Daoy (cell line): ENCODE measurements at regions not wholly inside any gene's neighbourhood (a gene's known extent, or its start where the extent isn't known, plus 50 kb on each side); places are given as distances from the start of the nearest gene placed in this dataset.
"Not testable (repeated sequence)": the region's sequence is repeated elsewhere in the genome, so short reads cannot be mapped to it uniquely, and the experiment has no call there.

Experiments used
- DNase-seq: peaks from one replicate; pipeline ENCODE4 v3.0.0-alpha.2; 2015; ENCODE audit warnings: low read depth

DNA sequence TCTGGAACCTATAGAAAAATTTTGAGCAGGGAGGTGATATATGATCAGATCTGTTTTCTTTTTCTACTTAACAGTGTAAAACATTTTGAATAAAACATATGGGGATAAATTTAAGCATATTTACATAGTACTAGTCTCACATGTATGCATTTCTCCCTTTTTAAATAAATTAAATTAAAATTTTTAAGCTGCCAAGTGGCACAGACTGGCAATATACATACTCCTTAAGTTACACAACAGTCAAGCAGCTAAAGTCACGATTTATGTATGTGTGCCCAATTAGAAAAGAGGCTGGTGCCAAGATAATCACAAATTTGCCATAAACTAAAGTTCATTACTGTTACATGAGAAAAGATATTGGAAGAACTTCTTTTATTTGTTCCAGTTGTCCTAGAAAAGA lies 532.0 kb downstream of the RWDD3 start:
- no peak for DNase-seq

DNA sequence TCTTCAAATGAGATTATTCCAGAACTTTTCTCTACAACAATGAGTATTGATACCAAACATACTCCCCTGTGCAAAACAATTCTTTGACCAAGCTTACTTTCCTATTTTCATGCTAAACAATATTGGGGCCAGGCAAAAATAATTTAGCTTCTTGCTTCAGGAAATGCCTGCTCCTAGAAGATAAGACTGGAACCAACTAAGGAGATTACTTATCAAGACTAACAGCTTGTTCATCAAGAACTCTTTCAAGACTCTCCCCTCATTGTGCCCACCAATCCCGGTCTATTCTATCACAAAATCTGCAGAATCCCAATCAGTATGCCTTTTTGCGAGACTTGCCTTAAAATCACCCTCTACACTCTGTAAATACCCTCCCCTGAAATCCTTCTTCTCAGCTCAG lies 536.6 kb downstream of the RWDD3 start:
- no peak for DNase-seq

DNA sequence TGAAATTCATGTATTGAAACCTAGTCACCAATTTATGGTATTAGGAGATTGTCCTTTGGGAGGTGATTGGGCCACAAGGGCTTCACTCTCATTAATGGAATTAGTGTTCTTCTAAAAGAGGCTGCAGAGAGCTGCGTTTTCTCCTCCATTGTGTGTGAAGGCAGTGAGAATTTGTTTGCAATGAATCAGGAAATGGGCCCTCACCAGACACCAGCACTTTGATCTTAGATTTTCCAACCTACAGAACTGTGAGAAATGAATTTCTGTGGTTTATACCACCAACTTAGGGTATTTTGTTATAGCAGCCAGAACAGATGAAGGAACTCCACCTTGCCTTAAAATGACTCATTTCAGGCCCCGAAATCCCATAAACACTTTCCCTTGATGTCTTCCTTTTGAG lies 544.2 kb downstream of the RWDD3 start:
- DNase-seq: no peak

DNA sequence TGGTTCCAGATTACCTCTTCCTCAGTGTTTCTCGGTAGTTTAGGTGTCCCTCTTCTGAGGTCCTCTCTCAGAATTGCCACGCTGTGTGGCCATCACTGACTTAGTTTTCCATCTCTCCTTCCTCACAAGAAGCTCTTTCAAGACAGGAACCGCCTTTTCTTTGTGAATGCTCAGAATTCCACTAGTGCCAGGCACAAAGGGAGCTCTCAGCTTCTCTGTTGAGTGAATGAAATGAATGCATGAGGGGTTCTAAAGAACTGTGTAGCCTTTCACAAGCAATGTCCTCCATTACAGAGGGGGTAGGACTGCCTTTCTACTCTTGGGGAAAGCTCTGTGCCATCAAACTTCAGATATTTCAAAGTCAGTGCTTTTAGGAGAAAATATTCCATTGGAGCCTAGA lies 546.8 kb downstream of the RWDD3 start:
- no peak for DNase-seq

DNA sequence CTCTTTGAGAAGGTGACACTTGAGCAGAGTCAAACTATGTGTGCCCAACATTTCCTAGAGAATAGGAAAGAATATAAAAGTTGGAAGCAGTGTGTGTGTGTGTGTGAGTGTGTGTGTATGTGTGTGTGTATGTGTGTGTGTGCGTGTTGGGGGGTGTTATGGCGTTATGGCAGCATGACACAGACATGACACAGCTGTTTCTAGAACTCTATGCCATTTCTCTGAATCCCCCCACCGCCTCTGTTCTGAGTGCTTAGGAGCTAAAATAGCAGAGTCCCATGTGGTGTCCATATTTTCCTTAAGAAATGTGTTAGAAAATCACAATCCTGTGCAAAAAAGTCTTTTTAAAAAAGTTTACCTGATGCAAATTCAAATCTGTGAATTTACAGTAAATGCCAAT lies 556.1 kb downstream of the RWDD3 start:
- no peak for DNase-seq

DNA sequence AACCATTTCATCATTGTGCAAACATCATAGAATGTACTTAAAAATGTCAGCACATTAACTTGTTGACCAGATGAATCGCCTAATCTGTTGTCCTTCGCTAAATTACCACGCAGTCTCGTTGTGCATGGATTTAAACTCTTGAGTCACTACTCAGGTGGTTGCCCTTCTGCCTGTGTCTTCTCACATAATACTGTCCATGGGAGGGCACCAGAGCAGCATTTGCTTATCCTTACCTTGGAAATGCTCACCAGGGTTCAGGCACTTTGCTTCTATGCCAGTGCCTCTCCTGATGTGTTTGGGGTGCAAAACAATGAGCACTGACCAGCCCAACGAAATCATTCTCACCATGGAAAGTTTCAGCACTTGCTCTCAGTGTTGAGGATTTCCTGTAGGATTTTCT lies 559.9 kb downstream of the RWDD3 start:
- DNase-seq: no peak

DNA sequence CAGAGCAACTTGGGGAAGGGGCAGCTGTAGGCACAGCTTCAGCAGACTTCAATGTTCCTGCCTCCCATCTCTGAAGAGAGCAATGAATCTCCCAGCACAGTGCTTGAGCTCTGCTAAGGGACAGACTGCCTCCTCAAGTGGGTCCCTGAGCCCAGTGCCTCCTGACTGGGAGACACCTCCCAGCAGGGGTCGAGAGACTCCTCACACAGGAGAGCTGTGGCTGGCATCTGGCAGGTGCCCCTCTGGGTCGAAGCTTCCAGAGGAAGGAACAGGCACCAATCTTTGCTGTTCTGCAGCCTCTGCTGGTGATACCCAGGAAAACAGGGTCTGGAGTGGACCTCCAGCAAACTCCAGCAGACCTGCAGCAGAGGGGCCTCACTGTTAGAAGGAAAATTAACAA lies 563.8 kb downstream of the RWDD3 start:
- DNase-seq: not testable (repeated sequence)

DNA sequence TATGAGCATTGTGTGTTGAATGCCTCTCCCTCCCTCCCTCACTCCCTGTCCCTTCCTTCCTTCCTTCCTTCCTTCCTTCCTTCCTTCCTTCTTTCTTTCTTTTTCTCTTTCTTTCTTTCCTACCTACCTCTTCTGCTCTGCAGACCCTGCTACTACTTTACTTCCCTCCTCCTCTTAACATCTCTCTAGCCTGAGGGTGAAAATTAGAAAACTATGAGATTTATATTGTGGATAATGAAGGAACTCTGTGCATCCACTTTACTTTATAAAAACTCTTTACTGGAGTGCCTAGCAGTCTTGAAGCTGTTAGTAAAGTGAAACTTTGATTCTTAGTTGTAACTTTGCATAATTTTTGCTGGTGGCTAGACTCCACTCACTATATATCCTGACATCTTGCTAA lies 572.2 kb downstream of the RWDD3 start:
- DNase-seq: no peak

DNA sequence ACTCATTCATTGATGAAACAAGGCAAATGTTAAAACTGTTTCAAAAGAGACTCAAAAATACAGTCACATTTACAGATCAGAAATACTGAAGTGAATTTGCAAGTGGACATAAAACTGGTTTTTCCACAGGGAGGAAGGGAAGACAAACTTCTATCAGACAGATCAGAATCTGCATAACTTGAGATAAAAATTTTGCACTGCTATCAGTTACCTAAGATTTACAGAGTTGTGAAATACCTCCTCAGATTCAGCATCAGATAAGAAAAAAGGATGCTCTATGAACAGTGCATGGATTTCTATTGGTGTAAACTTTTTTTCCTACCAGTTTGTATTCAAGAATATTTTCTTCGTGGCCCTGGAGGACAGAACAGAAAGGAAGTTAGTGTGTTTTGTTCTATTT lies 575.4 kb downstream of the RWDD3 start:
- DNase-seq: no peak

DNA sequence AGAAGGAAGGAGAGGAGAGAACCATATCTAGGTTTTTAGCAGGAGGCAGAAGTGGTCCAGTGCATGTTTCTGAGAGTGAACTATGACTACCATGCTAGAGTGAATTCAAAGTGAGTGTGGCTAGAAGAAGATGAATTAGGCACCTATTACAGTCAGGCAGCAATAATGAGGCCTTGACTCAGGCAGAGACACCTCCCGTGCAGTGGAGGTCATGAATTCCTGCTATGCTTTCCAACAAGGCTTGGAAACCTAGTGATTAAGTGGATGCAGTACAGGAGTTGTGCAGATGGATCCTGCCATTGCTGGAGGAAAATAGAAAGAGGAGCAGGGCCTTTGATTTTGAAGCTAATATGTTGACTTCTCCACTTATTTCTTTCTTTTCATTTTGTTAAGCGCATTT lies 581.5 kb downstream of the RWDD3 start:
- DNase-seq: no peak

DNA sequence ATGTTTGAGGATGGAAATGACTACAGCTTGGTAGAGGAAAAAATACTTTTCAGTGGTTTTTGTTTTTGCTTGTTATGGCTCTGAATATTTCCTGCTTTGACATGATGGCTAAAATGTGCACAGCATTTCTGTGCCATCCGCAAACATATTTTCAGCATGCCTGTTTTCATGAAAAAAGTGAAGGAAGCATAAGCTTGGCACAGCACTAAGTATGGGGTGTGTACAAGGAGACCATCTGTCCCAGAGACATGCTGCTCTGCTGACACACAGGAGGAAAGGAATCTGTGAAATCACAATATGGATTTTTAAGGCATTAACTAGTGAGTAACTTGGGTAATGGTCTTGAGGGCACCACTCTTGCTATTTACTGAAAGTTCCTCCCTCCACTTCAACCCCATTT lies 595.5 kb downstream of the RWDD3 start:
- no peak for DNase-seq

DNA sequence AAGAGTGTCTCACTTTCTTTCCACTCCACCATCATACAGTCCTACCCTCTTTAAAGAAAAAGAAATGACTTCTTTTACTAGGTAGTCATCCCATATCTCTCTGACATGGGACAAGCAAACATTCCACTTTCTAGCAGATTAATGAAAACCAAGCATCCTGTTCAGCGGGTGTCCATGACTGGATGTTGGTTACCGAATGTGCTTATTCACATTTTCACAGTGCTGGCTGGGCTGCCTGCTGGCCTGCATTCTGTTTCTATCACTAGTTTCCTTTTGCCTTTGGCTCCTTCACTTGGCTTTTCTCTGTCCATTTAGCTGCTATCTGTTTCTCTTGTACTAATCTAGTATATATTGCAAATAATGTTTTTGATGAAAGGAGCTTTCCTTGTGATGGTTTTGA lies 598.4 kb downstream of the RWDD3 start:
- no peak for DNase-seq

DNA sequence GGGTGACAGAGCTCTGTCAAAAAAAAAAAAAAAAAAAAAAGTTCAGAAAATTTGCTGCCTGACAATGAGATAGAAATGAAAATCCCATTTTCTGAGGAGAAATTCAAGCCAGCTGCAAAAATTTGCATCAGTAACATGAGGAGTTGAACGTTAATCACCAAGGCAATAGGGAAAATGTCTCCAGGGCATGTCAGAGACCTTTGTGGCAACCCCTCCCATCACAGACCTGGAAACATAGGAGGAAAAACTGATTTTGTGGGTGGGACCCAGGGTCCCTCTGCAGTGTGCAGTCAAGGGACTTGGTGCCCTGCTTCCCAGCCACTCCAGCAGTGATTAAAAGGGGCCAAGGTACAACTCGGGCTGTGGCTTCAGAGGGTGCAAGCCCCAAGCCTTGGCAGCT lies 615.4 kb downstream of the RWDD3 start:
- DNase-seq: no peak

DNA sequence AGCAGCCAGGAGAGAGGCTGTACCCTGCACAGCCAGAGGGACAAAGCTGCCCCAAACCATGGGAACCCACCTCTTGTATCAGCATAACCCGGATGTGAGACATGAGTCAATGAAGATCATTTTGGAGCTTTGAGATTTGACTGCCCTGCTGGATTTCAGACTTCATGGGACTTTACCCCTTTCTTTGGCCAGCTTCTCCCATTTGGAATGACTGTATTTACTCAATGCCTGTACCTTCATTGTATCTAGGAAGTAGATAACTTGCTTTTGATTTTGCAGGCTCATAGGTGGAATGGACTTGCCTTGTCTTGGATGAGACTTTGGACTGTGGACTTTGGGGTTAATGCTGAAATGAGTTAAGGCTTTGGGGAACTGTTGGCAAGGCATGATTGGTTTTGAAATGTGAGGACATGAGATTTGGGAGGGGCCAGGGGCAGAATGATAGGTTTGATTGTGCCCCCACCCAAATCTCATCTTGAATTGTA lies 616.2 kb downstream of the RWDD3 start:
- no peak for DNase-seq

DNA sequence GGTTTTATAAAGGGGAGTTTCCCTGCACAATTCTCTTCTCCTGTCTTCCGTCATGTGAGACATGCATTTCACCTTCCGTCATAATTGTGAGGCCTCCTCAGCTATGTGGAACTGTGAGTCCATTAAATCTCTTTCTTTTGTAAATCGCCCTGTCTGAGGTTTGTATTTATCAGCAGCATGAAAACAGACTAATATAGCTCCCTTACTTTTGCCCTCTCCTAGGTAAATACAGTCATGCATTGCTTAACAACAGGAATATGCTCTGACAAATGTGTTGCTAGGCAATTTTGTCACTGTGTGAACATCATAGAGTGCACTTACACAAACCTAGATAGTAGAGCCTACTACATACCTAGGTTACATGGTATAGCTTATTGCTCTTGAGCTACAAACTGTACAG lies 616.8 kb downstream of the RWDD3 start:
- no peak for DNase-seq

DNA sequence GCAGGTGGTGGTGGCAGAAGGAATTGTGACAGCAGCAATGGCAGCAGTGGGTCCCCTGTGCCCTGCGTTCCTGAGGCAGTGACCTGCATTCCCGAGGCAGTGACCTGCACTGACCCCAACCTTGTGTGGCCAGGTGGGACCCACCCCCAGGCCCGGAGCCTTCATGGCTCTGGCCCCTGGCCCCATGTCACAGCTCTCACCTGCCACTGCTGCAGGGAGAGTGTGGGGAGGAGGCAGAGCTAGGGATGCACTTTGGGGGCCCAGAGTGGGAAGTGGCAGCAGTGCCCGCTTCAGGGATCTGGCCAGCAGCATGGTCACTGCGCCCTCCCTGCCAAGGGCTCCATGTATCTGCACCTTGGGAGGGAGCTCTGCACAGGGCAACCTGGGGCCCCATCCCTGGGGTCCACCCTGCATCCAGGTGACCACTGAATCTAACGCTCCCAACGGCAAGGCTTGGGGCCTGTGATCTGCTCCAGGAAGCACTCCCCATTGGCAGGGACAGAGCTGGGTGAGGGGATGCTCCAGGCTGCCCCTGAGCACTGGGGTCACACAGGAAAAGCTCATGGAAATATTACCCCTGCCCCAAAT lies 618.6 kb downstream of the RWDD3 start:
- DNase-seq: no peak

DNA sequence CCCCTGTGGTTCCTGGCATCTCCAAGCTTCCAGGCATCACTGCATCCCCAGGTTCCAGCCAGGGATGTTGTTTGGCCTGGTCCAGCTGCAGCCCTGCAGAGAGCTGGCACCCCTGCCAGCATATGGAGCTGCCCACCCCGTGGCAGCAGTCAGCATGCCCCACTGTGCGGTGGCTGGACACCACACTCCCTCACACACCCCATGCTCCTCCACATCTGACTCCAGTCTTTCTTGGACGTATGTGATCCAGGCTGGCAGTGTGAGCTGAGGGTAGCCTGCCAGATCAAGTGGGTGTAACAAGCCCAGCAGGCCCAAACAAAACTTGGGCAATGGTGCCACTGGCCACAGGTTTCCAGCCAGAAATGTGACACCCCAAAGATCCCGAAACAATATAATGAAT lies 620.4 kb downstream of the RWDD3 start:
- DNase-seq: no peak

DNA sequence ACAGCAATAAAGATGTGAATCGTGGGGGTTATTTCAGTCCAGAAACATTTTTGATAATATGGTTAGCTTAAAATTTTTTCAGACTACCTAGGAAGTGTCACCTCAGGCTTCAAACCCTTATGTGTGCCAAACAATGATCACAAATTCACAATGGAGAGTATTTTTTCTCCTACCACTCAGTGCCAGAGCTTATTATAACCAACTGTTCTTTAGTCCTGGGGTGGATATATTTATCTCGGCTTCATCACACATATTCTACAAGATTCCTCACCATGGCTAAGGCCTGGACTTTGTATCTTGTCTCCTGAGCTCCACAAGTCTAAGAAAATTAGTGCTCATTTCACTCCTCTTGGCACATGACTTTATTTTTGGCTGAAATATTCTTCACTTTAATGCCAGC lies 629.1 kb downstream of the RWDD3 start:
- DNase-seq: no peak

DNA sequence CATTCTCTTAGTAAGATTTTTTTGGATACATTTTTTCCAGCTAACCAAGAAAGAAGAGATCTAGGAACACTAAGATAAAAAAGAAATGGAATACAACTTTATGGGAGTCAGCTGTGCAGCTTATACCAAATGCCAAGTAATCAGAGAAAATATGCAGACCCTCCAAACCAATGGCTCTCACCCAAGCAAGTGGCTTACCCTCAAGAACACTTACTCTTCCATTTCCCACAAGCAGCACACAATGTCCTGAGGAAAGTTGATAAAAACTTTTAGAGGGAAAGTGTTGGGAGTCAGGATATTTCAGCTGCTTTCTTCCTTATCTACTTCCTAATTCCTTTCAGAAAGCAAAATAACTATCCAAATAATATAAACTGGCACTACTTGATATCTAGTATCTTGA lies 631.8 kb downstream of the RWDD3 start:
- no peak for DNase-seq

DNA sequence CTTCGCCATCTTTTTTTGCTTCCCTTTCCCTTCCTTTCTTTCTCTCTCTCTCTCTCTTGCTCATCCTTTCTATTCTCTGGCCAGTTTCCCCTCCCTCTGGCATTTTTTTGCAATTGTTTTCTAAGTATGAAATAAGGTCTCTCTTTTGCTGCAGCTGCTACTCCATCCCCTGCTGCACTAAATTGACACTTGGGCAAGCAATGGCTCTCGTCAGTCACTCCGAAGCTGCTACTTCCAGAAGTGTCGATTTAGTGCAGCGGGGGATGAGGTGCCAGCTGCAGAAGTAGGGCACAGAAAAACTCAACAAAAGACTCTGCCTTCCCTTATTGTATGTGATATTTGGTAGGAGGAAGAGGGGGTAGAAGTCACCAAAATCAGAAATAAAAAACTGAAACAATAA lies 642.3 kb downstream of the RWDD3 start:
- DNase-seq: no peak

DNA sequence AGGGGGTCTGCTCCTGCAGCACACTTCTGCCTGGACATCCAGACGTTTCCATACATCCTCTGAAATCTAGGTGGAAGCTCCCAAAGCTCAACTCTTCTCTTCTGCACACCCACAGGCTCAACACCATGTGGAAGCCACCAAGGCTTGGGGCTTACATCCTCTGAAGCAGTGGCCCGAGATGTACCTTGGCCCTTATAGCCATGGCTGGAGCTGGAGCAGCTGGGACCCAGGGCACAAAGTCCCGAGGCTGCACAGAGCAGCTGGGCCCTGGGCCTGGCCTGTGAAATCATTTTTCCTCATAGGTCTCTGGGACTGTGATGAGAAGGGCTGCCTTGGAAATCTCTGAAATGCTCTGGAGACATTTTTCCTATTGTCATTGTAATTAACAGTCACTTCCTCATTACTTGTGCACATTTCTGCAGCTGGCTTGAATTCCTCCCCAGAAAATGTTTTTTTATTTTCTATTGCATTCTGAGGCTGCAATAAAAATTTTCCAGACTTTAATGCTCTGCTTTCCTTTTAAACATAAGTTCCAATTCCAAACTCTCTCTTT lies 645.6 kb downstream of the RWDD3 start:
- DNase-seq: no peak

DNA sequence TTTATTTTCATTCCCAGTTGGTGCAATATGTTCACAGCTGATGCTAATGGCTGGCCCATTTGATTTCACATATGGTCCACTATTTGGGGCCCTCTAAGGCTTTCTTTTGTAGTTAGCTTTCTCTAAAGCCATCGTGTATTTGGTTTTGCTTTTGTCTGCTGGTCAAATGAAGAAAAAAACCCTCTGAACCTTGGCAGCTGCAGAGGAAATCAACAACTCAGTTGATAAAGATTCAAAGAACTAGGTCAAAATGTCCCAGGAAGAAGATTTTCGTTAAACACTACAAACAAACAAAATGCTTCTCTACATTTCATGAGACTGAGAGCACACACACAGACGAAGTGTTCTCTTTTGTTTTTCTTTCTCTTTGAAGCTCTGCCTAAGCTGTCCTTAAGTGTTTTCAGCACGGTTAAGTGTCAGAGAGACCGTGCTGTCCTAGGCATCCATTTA lies 655.0 kb downstream of the RWDD3 start:
- DNase-seq: no peak

DNA sequence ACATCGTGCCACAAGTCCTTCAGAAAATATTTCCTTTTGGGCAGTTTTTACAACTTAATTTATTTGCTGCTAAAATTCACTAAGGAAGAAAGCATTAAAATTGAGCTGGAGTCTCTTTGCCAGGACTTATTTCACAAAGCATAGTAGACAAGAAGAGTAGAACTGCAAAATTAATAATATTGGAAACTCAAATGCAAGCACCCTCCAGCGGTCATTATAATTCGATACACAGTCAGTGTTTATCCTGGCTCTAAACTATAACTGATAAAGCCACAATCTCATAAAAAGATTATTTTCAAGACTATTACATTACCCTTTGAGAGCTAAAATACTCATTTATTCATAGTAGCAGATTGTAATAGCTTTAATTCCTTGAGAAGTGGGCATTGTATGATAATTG lies 655.4 kb downstream of the RWDD3 start:
- no peak for DNase-seq

DNA sequence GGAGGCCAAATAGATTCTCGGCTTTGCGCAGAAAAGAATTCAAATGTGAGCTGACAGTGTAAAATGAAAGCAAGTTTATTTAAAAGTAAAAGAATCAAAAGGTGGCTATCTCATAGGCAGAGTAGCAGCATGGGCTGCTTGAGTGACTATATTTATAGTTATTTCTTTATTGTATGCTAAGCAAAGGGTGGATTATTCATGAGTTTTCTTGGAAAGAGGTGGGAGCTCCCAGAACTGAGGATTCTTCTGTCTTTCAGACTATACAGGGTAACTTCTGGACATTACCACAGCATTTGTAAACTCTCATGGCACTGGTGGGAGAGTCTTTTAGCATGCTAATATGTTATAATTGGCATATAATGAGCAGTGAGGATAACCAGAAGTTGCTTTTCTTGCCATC lies 659.9 kb downstream of the RWDD3 start:
- no peak for DNase-seq
